NCI-H2171 (cell line): ENCODE measurements at regions not wholly inside any gene's neighbourhood (a gene's known extent, or its start where the extent isn't known, plus 50 kb on each side); places are given as distances from the start of the nearest gene placed in this dataset.
"Not testable (repeated sequence)": the region's sequence is repeated elsewhere in the genome, so short reads cannot be mapped to it uniquely, and the experiment has no call there.

ENCODE experiments used
- DNase-seq: peaks from one replicate; lab custom pipeline; 2025; lab: John Stamatoyannopoulos, UW

DNA sequence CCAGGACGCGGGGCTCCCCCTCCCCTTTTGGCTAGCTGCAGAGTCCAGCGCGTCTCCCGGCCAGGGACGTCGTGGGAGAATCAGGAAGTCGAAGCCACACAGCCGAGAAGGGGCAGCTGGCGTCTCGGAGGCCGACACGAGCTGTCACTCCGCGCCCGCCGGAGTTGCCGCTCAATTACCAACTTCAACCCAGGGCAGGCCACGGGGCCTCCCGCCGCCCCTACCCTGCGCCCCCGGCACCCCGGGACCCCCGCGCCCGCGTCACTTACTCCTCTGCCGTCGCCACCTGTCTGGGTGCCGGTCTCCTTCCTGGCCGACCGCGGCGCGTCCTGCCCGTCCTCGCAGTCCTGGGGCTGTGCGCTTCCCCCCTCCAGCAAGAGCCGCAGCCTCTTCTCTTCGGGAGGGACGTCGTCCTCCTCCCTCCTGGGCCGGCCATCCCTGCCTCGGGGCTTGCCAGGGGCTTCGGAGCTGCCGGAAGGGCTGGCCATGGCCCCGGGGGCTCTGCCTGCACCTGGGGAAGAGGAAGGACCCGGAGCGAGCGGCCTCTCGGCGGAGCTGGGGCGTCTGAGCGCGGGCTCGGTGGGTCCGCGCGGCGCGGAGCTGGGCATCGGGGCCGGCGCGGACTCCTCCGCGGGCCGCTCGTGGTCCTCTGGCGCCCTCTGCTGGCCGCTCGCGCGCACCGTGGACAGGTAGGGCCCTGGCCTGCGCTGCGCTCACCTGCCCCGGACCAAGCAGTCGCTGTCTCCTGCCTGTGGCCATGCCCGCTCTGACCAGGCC is 65.6 kb upstream of the CLEC6A start:
- DNase-seq, result not testable (repeated sequence)

DNA sequence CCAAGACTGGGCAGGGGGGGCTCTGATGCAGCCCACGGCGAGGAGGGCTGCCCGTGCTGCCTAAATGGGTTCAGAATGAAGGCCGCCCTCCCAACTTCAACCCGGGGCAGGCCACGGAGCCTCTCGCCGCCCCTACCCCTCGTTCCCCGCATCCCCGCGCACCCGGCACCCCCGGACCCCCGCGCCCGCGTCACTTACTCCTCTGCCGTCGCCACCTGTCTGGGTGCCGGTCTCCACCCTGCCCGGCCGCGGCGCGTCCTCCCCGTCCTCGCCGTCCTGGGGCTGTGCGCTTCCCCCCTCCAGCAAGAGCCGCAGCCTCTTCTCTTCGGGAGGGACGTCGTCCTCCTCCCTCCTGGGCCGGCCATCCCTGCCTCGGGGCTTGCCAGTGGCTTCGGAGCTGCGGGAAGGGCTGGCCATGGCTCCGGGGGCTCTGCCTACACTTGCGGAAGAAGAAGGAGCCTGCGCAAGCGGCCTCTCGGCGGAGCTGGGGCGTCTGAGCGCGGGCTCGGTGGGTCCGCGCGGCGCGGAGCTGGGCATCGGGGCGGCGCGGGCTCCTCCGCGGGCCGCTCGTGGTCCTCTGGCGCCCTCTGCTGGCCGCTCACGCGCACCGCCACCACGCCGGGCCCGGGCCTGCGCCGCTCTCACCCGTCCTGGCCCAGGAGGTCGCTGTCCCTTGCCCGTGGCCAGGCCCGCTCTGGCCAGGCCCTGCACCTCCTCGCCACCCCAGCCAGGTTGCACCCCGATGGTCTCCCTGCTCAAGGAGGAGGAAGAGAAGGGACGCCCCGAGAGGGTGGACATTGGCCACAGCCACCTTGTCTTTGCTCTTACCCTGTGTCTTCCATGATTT is 59.3 kb upstream of the CLEC6A start:
- DNase-seq, result peak; percentile 76

DNA sequence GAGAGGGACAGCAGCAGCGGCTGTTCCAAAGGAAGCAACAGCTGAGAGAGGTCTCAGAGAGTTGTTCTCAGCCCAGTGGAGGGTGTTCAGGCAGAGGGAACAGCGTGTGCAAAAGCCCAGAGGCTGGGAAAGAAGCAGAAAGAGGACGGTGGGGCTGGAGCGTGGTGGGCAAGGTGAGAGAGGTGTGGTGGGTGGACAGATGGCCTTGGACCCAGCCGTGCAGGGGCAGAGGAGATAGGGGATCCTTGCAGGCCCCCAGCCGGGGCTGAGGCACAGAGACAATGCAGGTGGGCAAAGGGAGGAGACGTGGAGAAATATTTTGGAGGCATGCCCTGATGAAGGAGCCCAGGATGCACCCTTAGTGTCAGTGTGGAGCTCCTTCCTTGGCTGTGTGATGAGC is 58.4 kb upstream of the CLEC6A start:
- not testable (repeated sequence) for DNase-seq

DNA sequence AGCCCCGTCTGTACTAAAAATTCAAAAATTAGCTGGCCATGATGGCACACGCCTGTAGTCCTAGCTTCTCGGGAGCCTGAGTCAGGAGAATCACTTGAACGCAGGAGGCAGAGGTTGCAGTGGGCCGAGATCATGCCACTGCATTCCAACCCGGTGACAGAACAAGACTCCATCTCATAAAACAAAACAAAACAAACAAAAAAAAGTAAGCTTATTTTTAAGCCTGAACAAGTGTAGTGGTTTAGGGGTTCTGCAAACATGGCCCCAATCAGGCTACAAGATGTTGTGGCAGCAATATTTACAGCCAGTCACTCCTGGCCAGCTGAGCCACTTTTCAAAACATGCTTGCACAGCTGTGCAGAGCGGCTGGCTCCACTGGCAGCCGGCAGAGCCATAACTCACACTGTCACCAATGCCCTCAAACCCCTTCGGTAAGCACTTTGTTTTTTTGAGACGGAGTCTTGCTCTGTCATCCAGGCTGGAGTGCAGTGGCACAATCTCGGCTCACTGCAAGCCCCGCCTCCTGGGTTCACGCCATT is 56.2 kb upstream of the CLEC6A start:
- not testable (repeated sequence) for DNase-seq

DNA sequence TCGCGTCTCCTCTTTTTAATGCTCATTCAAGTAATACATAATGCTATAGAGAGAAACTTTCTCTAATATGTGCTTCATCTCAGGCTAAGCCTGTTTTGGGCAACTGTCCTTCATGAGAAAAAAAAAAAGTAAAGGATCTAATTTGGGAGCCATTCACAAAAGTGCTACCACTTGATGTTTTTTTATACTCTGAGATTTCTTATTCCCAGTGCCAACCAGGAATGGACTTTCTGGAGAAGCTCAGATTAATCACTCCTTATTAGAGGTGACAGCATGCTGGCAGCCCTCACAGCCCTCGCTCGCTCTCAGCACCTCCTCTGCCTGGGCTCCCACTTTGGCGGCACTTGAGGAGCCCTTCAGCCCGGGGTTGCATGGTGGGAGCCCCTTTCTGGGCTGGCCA is 51.9 kb upstream of the CLEC6A start:
- DNase-seq, result not testable (repeated sequence)

DNA sequence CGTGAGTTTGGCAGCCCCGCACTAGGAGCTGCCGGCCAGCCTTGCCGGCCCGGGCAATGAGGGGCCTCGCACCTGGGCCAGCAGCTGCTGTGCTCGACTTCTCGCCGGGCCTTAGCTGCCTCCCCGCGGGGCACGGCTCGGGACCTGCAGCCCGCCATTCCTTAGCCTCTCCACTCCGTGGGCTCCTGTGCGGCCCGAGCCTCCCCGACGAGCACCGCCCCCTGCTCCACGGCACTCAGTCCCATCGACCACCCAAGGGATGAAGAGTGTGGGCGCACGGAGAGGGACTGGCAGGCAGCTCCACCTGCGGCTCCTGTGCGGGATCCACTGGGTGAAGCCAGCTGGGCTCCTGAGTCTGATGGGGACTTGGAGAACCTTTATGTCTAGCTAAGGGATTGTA is 51.4 kb upstream of the CLEC6A start:
- not testable (repeated sequence) for DNase-seq
